Fibroblast of the aortic adventitia (primary cell): ENCODE measurements at regions not wholly inside any gene's neighbourhood (a gene's known extent, or its start where the extent isn't known, plus 50 kb on each side); places are given as distances from the start of the nearest gene placed in this dataset.

Source experiments
- DNase-seq: peaks from one replicate; pipeline ENCODE4 v3.0.0-alpha.2; 2010; ENCODE audit warnings: low read depth
- H3K4me3 ChIP-seq: 2 replicates; pipeline ENCODE4 v1.5.1; 2011; ENCODE audit warnings: low read depth, mild to moderate bottlenecking, control low read depth, low read length, moderate library complexity
- CTCF ChIP-seq: IDR thresholded peaks from 2 replicates; pipeline ENCODE4 v1.5.1; 2011; ENCODE audit warnings: mild to moderate bottlenecking, low read length, control low read depth, inconsistent platforms; ENCODE audit not compliant: insufficient read depth

DNA sequence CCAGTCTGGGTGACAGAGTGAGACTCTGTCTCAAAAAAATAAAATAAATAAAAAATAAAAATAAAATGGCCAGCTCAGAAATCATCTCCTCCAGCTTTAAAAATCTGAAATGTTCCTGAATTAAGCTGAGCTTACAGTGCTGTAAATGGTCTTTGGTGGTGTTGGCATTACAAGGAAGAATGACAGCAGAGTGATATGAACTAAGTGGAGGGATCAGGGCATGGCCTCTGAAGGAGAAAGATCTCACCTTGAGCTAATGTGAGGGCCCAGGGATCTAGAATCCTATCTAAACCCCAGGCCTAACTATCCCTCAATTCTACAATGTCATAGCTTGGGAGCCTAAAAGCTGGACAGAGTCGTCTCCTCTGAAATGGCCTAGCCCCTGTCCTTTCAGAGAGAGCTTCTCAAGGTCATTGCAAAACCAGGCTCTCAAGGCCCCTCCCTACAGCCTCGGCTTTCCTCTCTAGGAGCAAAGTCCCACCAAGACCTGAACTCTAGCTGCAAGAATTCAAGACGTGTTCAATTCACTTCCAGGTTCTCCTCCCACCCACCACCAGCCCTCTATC lies 345.4 kb downstream of the BUD13 start:
- no peak for TF ChIP-seq CTCF
- no peak for DNase-seq
- H3K4me3 ChIP-seq = no peak overlapping the region

- no peak for TF ChIP-seq CTCF
- DNase-seq = no peak
- H3K4me3 ChIP-seq = no peak overlapping the region
Measured at GRCh38 chr11:116426761-116427160, 346.0 kb downstream of the BUD13 start.

DNA sequence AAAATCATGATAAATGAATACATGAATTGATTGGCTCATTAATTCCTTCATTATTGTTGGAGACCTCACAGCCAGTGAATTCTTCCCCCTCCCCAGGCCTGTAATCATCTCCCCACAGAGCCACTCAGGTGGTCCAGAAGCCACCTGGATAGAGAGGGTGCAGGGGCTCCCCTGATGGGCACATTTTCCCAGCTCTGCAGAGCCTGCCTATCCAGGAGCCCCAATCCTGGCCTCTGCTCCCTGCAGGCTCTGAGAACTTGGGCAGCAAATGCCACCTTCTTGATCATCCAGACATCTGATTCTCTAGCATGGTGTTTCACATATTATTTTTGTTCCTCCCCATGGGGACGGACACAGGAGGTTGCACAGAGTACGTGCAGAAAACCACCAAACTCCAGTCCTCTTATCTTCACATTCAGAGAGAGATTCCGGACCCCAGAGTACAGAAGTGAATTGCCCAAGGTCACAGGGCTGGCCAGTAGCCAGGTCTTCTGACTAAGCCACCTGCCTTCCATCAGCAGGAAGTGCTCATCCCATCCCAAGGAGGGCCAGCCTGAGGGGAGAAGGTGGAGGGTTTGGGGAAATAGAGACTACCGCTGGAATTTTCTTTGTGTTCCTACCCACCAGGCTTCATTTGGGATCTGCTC lies 348.0 kb downstream of the BUD13 start:
- H3K4me3 ChIP-seq = no peak overlapping the region
- no peak for TF ChIP-seq CTCF
- DNase-seq = no peak

DNA sequence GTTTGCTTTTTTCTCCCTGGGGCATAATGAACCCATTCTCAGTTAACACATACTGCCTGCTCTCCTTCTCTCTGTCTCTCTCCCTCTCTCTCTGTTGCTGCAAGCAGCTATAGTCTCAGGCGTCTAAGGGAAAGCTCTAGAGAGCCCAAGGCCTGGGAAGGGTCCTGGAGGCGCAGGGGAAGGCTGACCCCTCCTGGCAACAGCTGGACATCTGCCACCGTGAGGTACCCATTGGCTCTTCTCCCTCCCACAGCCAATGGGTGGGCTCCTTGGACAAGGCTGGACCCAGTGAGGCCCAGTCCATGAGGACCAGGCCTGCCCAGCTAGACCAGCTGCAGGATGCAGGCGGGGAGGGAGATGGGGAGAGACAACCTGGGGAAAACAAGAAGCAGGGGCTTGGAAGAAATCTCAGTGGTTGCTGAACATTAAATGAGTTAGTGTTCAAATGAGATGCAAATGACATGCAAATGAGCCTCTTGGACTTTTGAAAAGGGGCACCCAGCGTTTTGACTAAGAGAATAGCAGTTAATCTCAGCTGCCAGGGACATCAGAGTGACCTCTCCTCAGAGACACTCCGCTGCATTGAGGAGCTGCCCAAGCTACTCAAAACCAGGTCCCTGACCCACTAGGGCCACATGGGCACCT lies 349.7 kb downstream of the BUD13 start:
- DNase-seq = no peak
- no peak for TF ChIP-seq CTCF
- no peak overlapping the region for H3K4me3 ChIP-seq

GRCh38 chr11:116422556-116422955 lies 350.2 kb downstream of the BUD13 start:
- no peak overlapping the region for H3K4me3 ChIP-seq
- no peak for DNase-seq
- no peak for TF ChIP-seq CTCF

GRCh38 chr11:116421529-116422185 lies 351.1 kb downstream of the BUD13 start:
- no peak for TF ChIP-seq CTCF
- DNase-seq = no peak
- H3K4me3 ChIP-seq = no peak overlapping the region
